ENCODE measurements at regions not wholly inside any gene's neighbourhood (a gene's known extent, or its start where the extent isn't known, plus 50 kb on each side); places are given as distances from the start of the nearest gene placed in this dataset.

- intact Hi-C loops (cut with micrococcal nuclease; ENCODE audit: unreplicated experiment): no loop called here
- ChIA-PET POLR2A (no interaction called here), CTCF (no interaction called here)
- H3K4me3 ChIP-seq (ENCODE audit: low read depth, low read length): no peak overlapping the region
- no peak overlapping the region for H3K27ac Mint-ChIP-seq (ENCODE audit: unreplicated experiment)
- no peaks in the 10 kb centered on the region for H3K27me3 ChIP-seq (replicated peaks; ENCODE audit: control insufficient read depth, insufficient read depth, low read length)
- no TSS peak for BruUV-seq (replicated peaks)
- DNase-seq: no peak
- no peaks in the 10 kb centered on the region for H3K9me3 Mint-ChIP-seq (ENCODE audit: unreplicated experiment)
- no peaks in the 10 kb centered on the region for H3K9me3 ChIP-seq
- no peaks in the 10 kb centered on the region for H3K36me3 ChIP-seq (ENCODE audit: control insufficient read depth, insufficient read depth, low read length)
- H3K4me1 ChIP-seq: no peaks in the 10 kb centered on the region
- H3K27me3 Mint-ChIP-seq (ENCODE audit: insufficient read depth, unreplicated experiment): peaks cover 1% of the 10 kb centered on the region
- no peak for TF ChIP-seq CTCF (IDR thresholded peaks at IDR 0.05; ENCODE audit: insufficient read depth in 1 of 2, low read depth in 1 of 2, low read length in 1 of 2, severe bottlenecking in 1 of 2, unreplicated experiment in 1 of 2)
- H3K4me1 Mint-ChIP-seq (ENCODE audit: low read depth, unreplicated experiment): no peaks in the 10 kb centered on the region
- no peak overlapping the region for H3K4me3 Mint-ChIP-seq (ENCODE audit: unreplicated experiment)
- H3K36me3 Mint-ChIP-seq (ENCODE audit: insufficient read depth, unreplicated experiment): no peaks in the 10 kb centered on the region
Measured at GRCh38 chr7:52685333-52685732, 350.1 kb upstream of the POM121L12 start.

- intact Hi-C loops (cut with micrococcal nuclease; ENCODE audit: unreplicated experiment): no loop called here
- no peak for TF ChIP-seq CTCF (IDR thresholded peaks at IDR 0.05; ENCODE audit: insufficient read depth in 1 of 2, low read depth in 1 of 2, low read length in 1 of 2, severe bottlenecking in 1 of 2, unreplicated experiment in 1 of 2)
- Mint-ChIP-seq H3K27ac (ENCODE audit: unreplicated experiment) (no peak overlapping the region), H3K9me3 (ENCODE audit: unreplicated experiment) (no peaks in the 10 kb centered on the region), H3K27me3 (ENCODE audit: insufficient read depth, unreplicated experiment) (peaks cover 3% of the 10 kb centered on the region), H3K4me1 (ENCODE audit: low read depth, unreplicated experiment) (no peaks in the 10 kb centered on the region), H3K36me3 (ENCODE audit: insufficient read depth, unreplicated experiment) (no peaks in the 10 kb centered on the region), H3K4me3 (ENCODE audit: unreplicated experiment) (no peak overlapping the region)
- ChIA-PET CTCF (no interaction called here), POLR2A (no interaction called here)
- no peak overlapping the region for H3K4me3 ChIP-seq (ENCODE audit: low read depth, low read length)
- no peak for DNase-seq
- no peaks in the 10 kb centered on the region for H3K27me3 ChIP-seq (replicated peaks; ENCODE audit: control insufficient read depth, insufficient read depth, low read length)
- no peaks in the 10 kb centered on the region for H3K4me1 ChIP-seq
- H3K36me3 ChIP-seq (ENCODE audit: control insufficient read depth, insufficient read depth, low read length): no peaks in the 10 kb centered on the region
- H3K9me3 ChIP-seq: no peaks in the 10 kb centered on the region
- no TSS peak for BruUV-seq (replicated peaks)
Measured at GRCh38 chr7:52684388-52684787, 351.0 kb upstream of the POM121L12 start.

- Mint-ChIP-seq H3K4me3 (ENCODE audit: unreplicated experiment) (no peak overlapping the region), H3K4me1 (ENCODE audit: low read depth, unreplicated experiment) (no peaks in the 10 kb centered on the region), H3K36me3 (ENCODE audit: insufficient read depth, unreplicated experiment) (no peaks in the 10 kb centered on the region), H3K27ac (ENCODE audit: unreplicated experiment) (no peak overlapping the region), H3K9me3 (ENCODE audit: unreplicated experiment) (no peaks in the 10 kb centered on the region), H3K27me3 (ENCODE audit: insufficient read depth, unreplicated experiment) (peaks cover 3% of the 10 kb centered on the region)
- no peak for TF ChIP-seq CTCF (IDR thresholded peaks at IDR 0.05; ENCODE audit: insufficient read depth in 1 of 2, low read depth in 1 of 2, low read length in 1 of 2, severe bottlenecking in 1 of 2, unreplicated experiment in 1 of 2)
- DNase-seq: no peak
- H3K27me3 ChIP-seq (replicated peaks; ENCODE audit: control insufficient read depth, insufficient read depth, low read length): no peaks in the 10 kb centered on the region
- no peaks in the 10 kb centered on the region for H3K4me1 ChIP-seq
- intact Hi-C loops (cut with micrococcal nuclease; ENCODE audit: unreplicated experiment): no loop called here
- CTCF ChIA-PET: no interaction called here
- no TSS peak for BruUV-seq (replicated peaks)
- no peak overlapping the region for H3K4me3 ChIP-seq (ENCODE audit: low read depth, low read length)
- H3K9me3 ChIP-seq: no peaks in the 10 kb centered on the region
- POLR2A ChIA-PET: no interaction called here
- H3K36me3 ChIP-seq (ENCODE audit: control insufficient read depth, insufficient read depth, low read length): no peaks in the 10 kb centered on the region
Measured at GRCh38 chr7:52682993-52683392, 352.4 kb upstream of the POM121L12 start.

All from Caco-2 (cell line).